CD4-positive, alpha-beta T cell treated with Interleukin-1 beta for 1 hour (primary cell): ENCODE measurements at regions not wholly inside any gene's neighbourhood (a gene's known extent, or its start where the extent isn't known, plus 50 kb on each side); places are given as distances from the start of the nearest gene placed in this dataset.
"Not testable (repeated sequence)": the region's sequence is repeated elsewhere in the genome, so short reads cannot be mapped to it uniquely, and the experiment has no call there.

Source experiments
- DNase-seq, 2 donors: peaks; one replicate each; pipeline ENCODE4 v3.0.0-alpha.2; 2020 to 2022

DNA sequence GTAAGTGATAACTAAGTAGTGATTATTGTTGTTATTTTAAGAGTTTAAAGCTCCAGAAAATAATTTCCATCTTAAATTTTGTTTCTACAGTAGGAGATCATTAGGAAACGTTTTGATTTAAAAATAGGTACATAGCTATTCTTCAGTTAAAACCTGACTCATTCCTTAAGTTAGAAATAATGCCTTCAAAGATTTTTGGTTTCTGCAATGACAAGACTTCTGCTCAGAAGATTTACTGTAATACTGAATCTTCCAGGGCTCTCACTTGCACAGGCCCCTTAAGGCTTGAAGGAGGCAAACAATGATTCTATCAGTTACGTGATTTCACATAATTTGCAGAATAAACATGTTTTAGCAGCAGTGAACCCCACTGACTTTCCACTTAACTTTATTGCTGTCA lies 333.7 kb downstream of the RAD51AP2 start:
- DNase-seq = no peak

- DNase-seq = no peak
Observed at GRCh38 chr2:17182399-17182798, 335.8 kb downstream of the RAD51AP2 start.

GRCh38 chr2:17181051-17181752 lies 337.0 kb downstream of the RAD51AP2 start:
- DNase-seq = no peak

- no peak for DNase-seq
Observed at GRCh38 chr2:17179145-17179808, 339.0 kb downstream of the RAD51AP2 start.

- DNase-seq = no peak
Observed at GRCh38 chr2:17177088-17177487, 341.2 kb downstream of the RAD51AP2 start.

- DNase-seq = no peak
Observed at GRCh38 chr2:17171446-17172049, 346.7 kb downstream of the RAD51AP2 start.

DNA sequence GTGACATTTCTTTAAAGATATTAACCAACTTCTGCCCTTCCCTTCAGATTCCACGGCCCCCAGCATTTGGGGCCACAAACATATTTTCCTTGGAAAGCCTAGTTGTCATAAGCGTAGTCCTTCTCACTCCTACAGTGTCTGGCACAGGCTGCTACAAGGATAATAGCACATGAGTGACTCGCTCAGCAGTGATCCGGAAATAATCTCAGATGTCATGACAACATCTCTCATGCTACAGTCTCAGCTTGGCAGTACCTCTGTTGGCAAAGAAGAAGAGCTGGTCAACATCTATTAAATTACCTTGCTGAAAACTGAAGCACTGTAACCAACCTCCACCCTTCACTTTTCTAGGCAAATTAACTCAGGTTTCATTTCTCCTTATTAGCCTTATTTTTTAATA lies 351.7 kb downstream of the RAD51AP2 start:
- no peak for DNase-seq

- DNase-seq = no peak
Observed at GRCh38 chr2:17164550-17164949, 353.7 kb downstream of the RAD51AP2 start.

DNA sequence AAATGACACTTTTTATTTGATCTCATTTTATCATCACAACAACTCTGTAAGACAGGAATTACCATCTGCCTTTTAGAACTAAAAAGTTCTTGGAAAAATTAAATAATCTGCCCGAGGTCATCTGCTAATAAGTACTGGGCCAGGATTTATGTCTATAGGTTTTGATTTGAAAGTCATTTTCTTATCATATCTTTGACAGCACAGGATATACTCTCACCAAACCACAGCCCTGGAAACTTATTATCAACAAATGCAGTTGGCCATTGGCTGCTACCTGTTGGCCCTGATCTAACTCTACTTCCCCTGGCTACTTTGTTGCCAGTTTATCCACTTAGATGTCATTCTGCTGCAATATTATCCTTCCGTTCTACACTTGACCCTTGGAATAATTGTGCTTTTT lies 354.6 kb downstream of the RAD51AP2 start:
- DNase-seq = no peak

DNA sequence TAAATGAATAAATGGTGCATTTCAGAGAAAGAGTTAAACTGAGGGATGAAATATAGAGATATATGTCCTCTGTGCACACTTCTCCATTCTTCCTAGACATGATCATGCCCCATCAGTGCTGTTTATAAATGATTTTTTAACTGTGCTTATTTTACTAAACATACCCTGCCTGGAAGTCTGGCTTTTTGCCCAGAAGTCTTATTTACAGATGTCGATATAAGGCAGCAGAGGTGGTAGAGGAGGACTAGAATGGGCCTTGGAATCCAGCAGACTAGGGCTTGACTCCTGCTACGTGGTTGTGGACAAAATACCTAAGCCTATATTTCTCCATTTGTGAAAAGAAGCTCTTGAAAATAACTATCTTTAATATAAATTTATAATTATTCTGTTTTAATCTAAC lies 355.5 kb downstream of the RAD51AP2 start:
- DNase-seq = no peak

- DNase-seq = no peak
Observed at GRCh38 chr2:17160594-17160993, 357.6 kb downstream of the RAD51AP2 start.

DNA sequence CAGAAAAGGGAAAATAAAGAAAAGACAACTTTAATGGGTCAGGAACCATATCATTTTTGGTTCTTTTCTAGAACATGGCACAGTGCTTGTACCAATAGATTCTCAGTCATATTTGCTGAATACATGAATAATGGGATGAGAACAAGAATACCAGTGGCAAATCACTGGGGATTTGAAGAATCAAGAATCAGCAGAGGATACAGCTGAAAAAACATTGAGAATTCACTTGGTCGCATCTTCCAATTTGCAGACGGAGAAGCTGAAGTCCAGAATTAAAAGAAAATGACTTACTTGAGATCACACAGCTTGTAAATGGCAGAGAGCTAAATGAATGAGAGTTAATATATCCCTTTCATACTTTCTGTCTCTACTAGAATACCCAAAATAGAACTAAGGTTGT lies 362.2 kb downstream of the RAD51AP2 start:
- DNase-seq = no peak

DNA sequence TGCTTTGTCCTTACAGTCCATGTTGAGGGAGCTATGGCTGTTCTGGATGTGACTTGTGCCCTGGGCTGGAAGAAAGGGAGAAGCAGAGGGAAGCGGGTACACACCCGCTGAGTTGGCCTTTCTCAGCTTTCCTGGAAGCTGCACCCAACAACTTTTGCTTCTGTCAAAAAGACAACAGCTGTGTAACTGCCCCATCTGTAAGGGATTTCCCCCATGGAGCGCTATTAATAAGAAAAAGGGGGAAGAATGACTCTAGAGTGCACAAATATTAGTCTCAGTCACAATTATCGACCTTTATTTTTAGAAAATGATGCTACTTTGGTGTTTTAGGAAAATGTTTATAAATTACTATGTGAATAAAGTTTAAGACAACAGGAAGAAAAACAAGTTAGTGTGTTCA lies 368.3 kb downstream of the RAD51AP2 start:
- DNase-seq = no peak

DNA sequence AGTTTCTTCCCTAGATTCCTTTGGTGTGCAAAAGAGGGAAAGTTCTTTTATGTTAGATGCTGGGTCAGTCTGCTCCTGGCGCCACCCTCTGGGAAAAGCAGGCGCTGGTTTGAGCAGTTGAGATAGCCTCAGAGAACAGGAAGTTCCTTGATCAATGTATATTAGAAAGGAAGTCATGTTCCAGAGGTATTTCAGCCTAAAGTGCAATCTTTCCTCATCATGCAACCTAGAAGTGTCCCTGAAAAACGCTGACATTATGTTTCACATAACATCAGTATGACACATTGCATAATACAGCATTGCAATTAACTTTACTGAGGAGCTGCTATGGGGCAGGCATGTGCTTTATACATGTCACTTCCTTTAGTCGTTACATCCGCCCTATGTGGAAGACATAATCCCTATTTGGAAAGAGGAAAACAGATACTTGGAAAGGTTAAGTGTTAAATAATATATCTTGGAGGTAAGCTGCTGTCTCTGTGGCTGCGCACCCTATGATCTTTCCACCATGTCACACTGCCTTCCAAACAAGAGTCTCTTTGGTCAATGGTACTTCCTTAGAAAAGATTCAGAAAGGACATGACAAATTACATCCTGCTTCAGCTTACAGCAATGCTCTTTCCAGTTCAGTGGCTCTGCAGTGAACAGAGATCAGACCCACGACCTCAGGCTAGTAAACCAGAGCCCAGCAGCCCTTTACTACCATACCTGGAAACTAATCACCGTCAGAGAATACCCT lies 369.7 kb downstream of the RAD51AP2 start:
- DNase-seq = no peak

DNA sequence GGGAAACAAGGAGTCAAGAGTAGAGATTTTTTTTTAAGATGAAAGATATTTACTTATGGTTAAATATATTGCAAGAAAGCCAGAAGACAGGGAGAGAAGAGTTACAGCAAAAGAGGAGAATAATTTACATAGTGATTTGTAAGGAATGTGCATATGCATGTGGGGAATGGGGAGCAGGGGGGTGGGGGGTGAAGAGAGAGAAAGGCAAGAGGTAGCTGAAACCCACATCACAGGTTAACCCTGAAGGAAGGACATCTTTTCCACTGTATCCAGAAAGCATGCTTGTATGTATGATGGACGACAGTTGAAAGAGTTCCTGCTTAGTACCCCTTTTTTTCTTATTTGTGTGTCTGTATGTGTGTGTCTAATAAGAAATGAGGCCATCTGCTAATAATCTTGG lies 371.9 kb downstream of the RAD51AP2 start:
- DNase-seq = no peak

DNA sequence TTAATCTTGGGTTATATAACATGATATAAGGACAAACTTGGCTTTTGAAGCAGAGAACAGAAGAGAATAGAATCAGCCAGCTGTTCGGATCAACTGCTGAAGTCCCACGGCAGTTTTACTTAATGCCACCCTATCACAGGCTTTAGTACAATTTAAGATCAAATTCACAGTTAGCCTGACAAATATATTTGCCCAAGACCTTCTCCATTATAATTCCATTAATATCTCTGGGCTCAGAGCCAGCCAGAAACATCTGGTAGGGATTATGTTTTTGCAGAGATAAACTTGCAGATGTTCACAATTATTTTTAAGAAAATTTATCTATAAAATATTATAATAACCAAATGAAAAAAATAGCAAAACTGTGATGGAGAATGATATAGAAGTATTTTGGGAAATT lies 381.4 kb downstream of the RAD51AP2 start:
- DNase-seq = no peak

GRCh38 chr2:17136231-17136630 lies 382.0 kb downstream of the RAD51AP2 start:
- no peak for DNase-seq

GRCh38 chr2:17135619-17136018 lies 382.6 kb downstream of the RAD51AP2 start:
- DNase-seq = no peak

DNA sequence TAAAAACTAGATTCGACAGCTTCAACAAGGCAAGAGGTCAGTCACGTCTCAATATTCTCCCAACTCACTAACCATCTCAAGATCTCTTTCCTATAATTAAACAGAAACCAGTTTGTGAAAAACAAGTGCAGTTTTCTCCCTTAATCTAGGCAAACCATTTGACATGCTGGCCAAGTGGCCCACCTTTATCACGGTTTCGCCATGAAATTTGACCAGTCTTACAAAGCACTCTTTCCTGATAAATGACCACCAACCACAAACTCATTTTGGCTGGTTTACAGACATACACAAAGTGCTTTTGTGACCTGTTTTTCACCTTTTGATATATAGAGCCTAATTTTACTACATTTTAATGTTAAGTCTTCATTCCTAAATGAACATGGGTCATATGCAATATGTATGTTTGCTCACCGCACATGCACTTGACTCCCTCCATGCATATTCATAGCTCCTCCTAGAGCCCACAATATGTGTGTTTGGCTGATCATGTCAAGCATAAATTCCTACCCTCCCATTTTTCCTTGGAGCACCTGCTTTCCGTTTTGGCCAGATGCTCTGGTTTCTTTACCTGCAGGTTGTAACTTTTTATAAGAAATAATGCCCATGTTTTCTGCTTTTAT lies 385.1 kb downstream of the RAD51AP2 start:
- DNase-seq = no peak

DNA sequence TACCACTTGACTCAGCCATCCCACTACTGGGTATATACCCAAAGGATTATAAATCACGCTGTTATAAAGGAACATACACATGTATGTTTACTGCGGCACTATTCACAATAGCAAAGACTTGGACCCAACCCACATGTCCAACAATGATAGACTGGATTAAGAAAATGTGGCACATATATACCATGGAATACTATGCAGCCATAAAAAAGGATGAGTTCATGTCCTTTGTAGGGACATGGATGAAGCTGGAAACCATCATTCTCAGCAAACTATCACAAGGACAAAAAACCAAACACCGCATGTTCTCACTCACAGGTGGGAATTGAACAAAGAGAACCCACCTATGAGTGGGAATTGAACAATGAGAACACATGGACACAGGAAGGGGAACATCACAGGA lies 387.6 kb downstream of the RAD51AP2 start:
- DNase-seq = not testable (repeated sequence)

GRCh38 chr2:17125989-17126620 lies 392.1 kb downstream of the RAD51AP2 start:
- DNase-seq = no peak

- no peak for DNase-seq
Observed at GRCh38 chr2:17124575-17125318, 393.5 kb downstream of the RAD51AP2 start.
